Neural progenitor cell (in vitro differentiated cells): ENCODE measurements at regions not wholly inside any gene's neighbourhood (a gene's known extent, or its start where the extent isn't known, plus 50 kb on each side); places are given as distances from the start of the nearest gene placed in this dataset.

Experiments
- EZH2 ChIP-seq: fragments of 200-600 bp; sonication (generic); IDR thresholded peaks from 2 replicates; pipeline ENCODE4 v1.6.1; 2017; ENCODE audit warnings: antibody characterized with exemption, mild to moderate bottlenecking, moderate library complexity
- EZH2phosphoT487 ChIP-seq: fragments of 200-600 bp; sonication (generic); IDR thresholded peaks from 2 replicates; pipeline ENCODE4 v1.6.1; 2017; ENCODE audit warnings: antibody characterized with exemption
- TF ChIP-seq, protein P1 (sequence below): fragments of 200-600 bp; sonication (generic); IDR thresholded peaks from 2 replicates; pipeline ENCODE4 v1.5.1; 2017; ENCODE audit warnings: antibody characterized with exemption, mild to moderate bottlenecking

DNA sequence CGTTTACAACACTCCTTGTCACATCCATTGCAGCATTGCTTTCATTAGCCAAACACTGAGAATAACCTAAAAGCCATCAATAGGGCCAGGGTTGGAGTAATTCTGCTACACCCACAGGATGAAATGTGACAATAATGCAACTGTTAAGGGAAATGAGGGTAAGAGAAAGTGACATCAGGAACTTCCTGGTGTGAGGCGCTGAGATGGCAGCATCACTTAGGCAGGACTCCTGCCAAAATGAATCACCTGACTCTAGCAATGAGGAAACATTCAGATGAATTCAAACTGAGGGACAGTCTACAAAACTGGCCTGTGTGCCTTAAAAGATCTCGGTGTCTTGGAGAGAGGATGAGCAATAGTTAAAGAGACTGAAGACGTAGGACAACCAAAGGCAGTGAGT, 115.6 kb upstream of the AGAP1 start:
- TF ChIP-seq, protein P1, sequence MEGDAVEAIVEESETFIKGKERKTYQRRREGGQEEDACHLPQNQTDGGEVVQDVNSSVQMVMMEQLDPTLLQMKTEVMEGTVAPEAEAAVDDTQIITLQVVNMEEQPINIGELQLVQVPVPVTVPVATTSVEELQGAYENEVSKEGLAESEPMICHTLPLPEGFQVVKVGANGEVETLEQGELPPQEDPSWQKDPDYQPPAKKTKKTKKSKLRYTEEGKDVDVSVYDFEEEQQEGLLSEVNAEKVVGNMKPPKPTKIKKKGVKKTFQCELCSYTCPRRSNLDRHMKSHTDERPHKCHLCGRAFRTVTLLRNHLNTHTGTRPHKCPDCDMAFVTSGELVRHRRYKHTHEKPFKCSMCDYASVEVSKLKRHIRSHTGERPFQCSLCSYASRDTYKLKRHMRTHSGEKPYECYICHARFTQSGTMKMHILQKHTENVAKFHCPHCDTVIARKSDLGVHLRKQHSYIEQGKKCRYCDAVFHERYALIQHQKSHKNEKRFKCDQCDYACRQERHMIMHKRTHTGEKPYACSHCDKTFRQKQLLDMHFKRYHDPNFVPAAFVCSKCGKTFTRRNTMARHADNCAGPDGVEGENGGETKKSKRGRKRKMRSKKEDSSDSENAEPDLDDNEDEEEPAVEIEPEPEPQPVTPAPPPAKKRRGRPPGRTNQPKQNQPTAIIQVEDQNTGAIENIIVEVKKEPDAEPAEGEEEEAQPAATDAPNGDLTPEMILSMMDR = no peak
- no peak for TF ChIP-seq EZH2
- TF ChIP-seq EZH2phosphoT487 = no peak
